Mammary epithelial cell (primary cell): ENCODE measurements at regions not wholly inside any gene's neighbourhood (a gene's known extent, or its start where the extent isn't known, plus 50 kb on each side); places are given as distances from the start of the nearest gene placed in this dataset.

Experiments used
- CTCF ChIP-seq, 2 donors: IDR thresholded peaks in 1 of 2; conservative IDR thresholded peaks in 1 of 2; 2 replicates each; pipeline ENCODE4 v1.5.1; 2011 to 2012; ENCODE audit warnings: inconsistent platforms in 2 of 2, low read length in 2 of 2, mild to moderate bottlenecking in 2 of 2, control low read depth in 1 of 2, low read depth in 1 of 2; ENCODE audit not compliant: insufficient read depth in 1 of 2; ENCODE audit errors: extremely low read depth in 1 of 2
- EZH2 ChIP-seq: IDR thresholded peaks from 2 replicates; pipeline ENCODE4 v1.6.1; 2012; ENCODE audit warnings: low read length, inconsistent platforms, borderline replicate concordance

- TF ChIP-seq EZH2 (no peak), CTCF (conservative IDR thresholded peaks at IDR 0.05 in 1 of 2, IDR thresholded peaks at IDR 0.05 in 1 of 2; ENCODE audit: extremely low read depth in 1 of 2, insufficient read depth in 1 of 2, low read depth in 1 of 2, low read length in 2 of 2) (no peak)
Observed at GRCh38 chr4:177532358-177532757, 90.1 kb upstream of the AGA start.
